SKM-1 treated with dmso at 0.1 percent for 144 hours (cell line): ENCODE measurements at regions not wholly inside any gene's neighbourhood (a gene's known extent, or its start where the extent isn't known, plus 50 kb on each side); places are given as distances from the start of the nearest gene placed in this dataset.
"Not testable (repeated sequence)": the region's sequence is repeated elsewhere in the genome, so short reads cannot be mapped to it uniquely, and the experiment has no call there.

ENCODE experiments used
- DNase-seq: peaks from one replicate; lab custom pipeline; 2025; ENCODE audit not compliant: unreplicated experiment; lab: John Stamatoyannopoulos, UW

DNA sequence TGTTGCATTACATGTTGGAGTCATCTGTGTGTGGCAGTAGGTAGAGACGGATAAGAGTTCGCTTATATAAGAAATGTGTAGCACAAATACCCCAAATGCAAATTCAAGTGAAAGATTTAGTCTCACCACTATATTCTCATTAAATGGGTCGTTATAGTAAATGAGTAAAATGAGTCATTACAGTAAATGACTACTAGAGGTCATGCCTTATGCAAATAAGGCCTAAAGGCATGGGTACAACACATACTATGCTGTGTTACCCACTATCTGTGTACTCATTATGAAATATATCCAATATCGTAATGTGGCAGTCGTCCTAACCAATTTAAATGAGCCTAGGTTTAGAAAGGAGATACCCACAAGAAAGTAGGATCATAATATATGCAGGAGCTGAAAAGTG lies 1603.1 kb downstream of the C4orf33 start:
- DNase-seq: no peak

DNA sequence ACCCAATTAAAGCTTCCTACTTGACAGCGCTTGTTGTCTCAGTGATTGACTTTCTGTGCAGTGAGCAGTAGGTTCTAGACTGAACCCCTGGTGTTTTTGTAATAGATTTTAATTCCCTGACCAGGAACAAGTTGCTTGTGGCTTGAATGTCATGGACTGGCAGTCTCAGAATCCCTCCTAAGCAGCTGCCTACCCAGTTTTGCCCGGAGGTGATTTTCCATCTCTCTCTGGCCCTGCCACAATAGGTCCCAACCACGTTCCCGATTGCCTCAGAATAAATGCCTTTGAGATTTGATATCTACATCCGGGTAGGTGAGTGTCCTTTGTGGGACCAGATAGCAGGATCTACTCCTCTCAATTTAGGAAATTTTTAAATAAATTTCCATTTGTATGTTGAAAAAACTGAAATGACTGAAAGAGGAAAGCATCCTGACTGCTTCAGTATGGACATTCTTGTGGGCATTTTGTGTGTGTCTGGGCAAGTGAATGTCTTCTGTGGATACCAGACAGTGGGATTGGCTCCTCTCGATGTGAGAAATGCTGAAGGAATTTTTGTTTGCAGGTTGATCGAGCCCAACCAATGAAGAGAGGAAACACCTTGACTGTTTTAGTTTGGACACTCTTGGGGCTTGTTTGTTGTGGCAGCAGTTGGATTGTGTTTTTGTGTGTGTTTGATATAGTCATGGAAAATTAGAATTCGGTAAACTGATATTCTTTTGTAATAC lies 1607.4 kb downstream of the C4orf33 start:
- DNase-seq: no peak

DNA sequence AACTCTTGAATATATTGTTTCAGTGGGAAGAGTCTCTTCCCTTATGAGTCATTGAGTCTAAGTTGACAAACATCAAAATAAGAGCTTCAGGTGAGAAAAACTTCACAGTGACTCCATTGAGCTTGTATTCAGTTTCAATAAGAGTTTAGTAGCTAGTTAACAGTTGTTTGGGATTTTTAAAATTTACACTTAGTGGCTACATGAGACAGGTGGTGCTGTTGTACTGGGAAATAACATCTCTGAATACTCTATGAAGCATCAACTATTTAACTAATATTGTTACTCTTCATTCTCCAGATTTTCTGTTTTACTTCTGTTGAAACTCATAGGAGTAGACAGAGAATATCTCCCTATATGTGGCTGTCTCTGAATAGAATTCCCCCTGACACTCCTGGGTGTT lies 1609.1 kb downstream of the C4orf33 start:
- no peak for DNase-seq

DNA sequence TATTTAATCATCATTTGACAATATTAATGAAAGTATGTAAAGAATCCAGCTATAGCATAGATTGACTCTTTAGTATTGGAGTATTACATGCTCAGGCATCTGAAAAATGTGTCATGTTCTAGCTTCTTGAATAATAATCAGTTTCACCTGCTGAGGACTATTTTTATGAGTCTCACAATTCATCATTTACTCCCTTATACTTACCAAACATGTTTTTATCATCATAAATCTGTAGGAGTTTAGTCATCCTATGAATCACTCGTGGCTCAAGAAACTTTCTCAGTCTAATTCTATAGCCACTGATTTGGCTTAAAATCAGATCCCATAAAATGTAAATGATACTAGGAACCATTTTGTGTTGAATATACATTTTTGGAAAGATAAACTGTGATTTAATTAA lies 1616.1 kb downstream of the C4orf33 start:
- DNase-seq: no peak

DNA sequence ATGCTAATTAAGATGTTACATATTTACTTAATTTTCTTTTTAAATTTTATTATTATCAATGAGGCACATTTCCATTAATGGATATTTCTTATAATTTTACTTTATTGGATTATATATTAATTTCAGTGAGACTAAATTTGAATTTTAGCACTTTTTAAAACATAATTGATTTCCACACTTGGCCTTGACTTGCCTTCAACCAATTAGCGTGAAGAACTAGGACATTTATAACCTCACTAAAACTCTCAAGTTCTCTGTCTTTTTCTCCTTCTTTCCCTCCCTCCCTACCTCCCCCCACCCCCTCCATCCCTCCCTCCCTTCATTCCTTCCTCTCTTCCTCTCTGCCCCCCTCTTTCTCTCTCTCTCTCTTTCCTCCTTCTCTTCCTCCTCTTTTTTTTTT lies 1618.1 kb downstream of the C4orf33 start:
- no peak for DNase-seq

DNA sequence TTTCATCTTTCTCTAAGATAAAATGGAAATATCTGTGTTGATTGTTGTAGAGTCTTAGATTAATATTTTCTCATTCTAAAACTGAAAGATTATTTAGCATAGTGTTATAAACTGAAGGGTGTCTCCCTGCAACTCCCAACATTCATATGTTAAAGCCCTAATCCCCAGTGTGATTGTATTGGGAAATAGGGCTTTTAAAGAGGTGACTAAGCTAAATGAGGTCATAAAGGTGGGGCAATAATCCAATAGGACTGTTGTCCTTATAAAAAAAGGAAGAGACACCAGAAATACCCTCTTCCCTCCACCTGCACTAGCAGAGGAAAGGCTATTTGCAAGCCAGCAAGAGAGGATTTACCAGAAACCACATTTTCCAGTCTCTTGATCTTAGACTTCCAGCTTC lies 1626.4 kb downstream of the C4orf33 start:
- no peak for DNase-seq

DNA sequence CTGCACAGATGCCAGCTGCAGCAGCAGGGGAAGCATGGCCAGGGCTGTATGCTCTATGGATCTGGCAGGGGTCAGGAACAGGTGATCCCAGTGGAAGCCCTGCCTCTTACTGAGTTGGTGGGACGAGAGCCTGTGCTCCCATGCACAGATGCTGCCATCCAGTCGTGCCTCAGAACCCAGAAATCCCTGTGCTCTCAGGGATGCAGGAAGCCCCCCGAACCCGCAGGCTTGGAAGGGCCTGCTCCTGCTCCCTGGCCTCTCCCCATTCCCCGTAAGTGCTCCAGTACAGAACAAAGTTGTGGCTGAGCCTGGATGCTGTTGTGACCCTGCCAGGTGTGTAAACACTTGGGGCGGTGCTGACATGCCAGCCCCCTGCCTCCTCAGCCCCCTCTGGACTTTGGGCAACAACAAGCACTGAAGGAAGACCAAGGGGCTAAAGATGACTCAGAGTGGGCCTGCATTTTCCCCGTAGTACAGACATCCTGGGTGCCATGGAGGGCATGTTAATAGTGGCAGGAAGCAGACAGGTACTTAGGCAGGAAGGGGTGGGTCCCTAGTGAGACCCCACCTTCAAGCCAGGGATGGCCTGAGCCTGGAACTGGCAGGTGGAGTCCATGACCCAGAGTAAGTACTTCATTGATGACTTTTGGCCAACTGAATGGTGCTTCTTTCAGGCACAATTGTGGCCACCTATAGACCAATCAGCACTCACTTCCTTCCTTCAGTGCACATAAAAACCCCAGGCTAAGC lies 1640.7 kb downstream of the C4orf33 start:
- DNase-seq: no peak

DNA sequence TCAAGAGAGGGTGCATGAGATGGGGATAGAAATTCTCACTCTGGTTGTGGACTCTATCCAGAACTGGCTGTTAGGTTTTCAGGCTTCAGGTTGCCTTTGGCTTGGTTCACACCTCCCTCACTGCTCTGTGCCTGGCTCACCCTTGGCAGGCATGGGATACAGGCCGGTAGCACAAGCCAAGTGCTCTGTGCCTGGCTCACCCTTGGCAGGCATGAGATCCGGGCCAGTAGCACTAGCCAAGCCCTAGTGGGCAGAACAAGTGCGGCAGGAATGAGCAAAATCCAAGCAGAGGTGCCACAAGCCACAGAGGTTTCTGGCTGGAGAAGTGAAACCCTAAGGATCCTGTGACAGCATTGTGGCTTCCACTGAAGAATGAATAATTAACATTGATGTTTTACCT lies 1642.3 kb downstream of the C4orf33 start:
- no peak for DNase-seq

DNA sequence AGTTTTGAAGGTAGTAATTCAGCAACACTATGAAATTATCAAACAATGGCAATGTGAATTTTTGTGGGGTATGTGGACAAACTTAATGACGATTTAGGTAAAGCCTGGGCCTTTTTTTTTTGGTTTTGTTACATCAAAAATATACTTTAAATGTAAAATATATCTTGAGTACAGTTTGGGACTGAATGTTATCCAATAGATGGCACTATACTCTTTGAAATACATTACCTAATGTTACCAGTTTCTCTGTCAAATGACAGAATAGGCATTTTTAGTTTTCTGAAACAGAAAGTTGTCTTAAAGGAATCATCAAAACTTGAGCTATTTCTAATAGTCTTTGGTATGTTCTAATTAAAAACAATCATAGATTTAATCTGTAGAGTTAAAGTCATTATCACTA lies 1651.9 kb downstream of the C4orf33 start:
- no peak for DNase-seq

DNA sequence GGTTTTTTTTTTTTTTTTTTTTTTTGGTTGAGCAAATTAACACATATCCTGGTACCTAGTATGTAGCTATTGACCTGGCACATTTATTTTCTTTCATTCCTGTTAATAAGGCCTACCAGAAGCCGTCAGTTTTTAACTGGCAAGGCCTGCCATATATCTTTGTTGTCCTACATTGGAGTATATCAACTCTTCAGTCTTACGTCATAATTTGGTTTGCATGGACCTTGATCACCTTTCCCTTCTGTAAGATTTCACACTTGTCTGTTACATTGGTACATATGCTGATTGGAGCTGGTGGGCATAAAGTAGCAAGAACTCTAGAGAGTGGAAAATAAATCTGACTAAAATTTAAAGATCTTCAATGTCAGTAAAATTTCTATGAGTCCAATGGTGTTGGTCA lies 1658.0 kb downstream of the C4orf33 start:
- DNase-seq: no peak

DNA sequence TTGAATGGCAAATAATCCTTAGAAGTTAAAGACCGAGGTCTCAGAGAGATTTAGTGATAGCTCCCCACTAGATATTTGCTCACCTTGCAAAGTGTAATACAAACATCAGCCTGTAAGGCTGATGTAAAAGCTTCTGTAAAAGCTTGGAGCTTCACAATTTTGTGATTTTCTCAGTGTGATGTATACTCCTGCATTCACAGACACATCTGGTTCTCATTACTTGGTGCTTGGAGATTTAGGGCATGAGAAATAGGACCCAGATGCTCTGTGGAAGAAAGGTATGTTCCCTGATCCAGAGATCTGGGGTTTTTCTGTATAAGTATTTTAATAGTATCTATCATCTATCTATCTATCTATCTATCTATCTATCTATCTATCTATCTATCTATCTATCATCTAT lies 1664.3 kb downstream of the C4orf33 start:
- no peak for DNase-seq

DNA sequence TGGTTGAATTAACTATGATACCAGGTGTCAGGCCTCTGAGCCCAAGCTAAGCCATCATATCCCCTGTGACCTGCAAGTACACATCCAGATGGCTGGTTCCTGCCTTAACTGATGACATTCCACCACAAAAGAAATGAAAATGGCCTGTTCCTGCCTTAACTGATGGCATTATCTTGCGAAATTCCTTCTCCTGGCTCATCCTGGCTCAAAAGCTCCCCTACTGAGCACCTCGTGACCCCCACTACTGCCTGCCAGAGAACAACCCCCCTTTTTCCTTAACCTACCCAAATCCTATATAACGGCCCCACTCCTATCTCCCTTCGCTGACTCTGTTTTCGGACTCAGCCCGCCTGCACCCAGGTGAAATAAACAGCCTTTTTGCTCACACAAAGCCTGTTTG lies 1671.4 kb downstream of the C4orf33 start:
- DNase-seq: not testable (repeated sequence)

DNA sequence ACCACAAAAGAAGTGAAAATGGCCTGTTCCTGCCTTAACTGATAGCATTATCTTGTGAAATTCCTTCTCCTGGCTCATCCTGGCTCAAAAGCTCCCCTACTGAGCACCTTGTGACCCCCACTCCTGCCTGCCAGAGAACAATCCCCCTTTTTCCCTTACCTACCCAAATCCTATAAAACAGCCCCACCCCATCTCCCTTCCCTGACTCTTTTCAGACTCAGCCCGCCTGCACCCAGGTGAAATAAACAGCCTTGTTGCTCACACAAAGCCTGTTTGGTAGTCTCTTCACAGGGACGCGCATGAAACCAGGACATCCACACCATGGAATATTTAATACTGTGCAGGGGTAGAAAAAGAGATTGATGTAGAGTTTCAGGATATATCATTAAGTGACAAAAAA lies 1677.0 kb downstream of the C4orf33 start:
- DNase-seq: not testable (repeated sequence)

DNA sequence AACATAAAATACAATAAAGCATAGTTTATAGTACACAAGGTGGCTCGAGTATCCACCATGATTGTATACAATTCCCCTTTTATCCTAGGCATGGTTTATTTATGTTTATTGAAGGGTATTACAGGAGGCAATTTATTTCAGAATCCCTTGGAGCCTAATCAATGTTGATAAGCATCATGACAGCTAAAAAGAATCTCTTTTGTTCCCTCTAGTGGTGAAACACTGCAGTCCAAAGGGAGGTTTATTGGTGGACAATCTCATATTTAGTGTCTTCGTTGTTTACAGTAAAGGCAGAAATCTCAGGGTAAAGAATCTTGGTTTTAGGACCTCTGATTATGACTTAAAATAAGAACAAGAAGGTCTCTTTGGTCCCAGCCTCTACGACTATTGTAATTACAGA lies 1712.5 kb downstream of the C4orf33 start:
- DNase-seq: no peak

DNA sequence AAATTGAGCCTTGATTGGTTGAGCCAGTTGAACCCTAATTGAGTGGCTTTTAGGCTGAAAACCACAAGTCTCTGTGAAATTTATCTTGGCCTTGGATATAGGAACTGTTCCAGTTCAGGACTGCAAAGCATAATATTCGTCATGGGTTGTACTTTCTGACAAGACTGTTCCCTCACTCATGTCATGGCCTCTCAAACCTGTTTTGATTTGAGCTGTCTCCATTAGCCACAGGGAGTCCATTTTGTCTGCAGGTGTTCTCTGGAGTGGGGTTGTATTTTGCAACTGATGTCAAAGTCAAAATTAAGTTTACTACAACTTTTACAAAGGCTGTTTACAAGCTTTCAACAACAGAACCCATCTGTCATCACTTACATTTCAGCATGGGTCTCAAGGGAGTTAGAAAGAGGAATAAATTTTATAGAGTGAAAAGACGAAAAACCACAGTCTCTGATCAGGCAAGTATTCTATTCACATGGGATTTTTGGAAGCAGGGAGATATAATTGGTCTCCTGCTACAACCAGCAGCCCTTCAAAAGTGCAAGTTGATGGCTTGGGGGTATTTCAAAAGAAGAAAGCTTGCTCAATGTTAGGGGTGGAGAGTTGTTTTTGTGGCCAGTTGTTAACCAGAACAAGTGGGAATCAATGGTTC lies 1716.3 kb downstream of the C4orf33 start:
- DNase-seq: no peak

DNA sequence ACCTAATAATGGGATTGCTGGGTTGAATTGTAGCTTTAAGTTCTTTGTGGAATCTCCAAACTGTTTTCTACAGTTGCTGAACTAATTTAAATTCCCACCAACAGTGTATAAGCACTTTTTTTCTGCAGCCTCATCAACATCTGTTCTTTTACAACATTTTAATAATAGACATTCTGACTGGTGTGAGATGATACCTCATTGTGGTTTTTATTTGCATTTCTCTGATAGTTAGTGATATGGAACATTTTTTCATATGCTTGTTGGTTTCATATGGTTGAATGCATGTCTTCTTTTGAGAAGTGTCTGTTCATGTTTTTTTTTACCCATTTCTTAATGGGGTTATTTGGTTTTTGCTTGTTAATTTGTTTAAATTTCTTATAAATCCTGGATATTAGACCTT lies 1718.9 kb downstream of the C4orf33 start:
- DNase-seq: no peak

DNA sequence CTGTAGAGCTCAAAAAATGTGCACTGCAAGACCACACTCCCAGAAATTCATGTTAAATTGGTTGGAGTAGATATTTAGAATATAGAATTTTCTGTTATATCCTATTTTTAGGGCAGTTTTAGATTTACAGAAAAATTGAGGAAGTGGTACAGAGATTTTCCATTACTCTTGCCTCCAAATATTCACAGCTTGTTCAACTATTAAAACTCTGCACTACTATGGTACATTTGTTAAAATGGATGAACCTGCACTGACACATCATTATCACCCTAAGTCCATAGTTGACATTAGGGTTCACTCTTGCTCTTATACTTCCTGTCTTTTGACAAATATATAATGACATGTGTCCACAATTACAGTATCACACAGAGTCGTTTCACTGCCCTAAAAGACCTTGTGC lies 1724.5 kb downstream of the C4orf33 start:
- no peak for DNase-seq

DNA sequence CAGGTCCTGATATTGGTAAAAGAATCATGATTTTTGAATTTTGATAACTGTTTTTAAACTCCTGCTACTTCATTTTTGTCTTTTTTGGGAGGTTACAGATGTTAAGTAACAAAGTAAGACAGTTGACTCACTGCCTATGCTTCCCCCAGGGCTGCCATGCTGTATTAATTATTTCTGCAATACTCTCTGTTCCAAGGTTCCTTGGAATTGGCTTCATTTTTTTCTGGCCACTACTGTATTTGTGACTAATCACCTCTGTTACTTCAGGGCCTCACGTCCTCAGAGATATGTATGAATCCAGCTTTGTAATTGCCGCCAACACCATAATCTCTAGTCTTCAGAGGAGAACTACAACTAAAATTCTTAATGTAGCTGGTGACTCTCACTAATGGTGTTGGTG lies 1729.3 kb downstream of the C4orf33 start:
- no peak for DNase-seq

DNA sequence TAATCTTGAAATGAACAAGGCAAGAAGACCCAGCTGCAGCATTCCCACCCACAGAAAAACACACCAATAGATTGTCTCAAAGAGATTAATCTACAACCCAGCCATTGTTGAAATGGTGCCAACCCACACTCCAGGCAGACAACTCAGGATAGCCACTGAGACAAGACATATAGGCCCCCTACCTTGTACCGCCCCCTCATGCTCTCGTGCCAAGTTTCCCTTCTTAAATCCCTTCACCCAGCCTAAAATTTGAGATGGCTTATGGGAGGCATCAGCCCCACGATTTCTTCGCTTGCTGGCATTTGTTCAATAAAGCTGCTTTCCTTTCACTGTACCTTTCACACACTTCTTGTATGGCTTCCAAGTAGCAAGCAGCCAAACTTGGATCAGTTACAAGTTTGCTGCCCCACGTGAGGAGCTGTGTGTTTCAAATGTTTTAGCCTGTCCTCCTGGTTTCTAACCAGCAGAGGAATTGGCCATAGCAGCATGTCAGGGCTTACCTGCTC lies 1754.1 kb downstream of the C4orf33 start:
- no peak for DNase-seq

DNA sequence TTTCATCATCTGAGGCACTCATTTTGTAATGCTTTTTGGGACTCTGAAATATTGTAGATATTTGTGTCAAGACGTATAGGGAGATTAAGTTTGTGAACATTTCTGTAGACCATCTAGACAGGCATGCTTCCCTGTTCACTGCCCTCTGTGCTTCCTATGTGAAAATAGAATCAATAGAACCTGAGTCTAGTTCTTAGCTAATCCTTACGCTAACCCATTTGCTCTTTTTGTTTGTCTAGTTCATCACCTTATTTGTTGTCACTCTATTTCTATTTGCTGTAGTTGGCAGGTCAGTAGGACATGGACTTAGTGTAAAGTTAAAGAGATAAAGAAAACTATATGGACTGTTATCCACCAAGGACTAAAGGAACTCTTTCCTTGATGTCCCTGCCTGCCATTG lies 1755.2 kb downstream of the C4orf33 start:
- no peak for DNase-seq

DNA sequence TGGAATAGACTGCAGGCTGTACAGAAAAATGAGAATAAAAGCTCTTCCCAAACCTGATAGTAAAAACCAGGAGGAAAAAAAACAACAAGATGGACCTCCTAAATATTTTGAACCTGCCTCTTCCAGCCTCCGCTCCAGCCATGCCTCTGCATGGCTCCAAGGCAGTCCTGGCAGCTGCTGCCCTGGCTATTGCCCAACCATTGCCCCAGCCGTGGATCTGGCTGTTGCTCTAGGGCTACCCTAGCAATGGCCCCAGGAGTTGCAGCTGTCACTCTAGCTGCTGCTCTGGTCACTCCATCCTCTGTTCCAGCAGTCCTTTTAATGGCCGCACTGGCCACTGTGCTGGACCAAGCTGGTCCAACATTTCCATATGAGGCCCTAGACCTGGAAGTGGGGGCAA lies 1756.0 kb downstream of the C4orf33 start:
- no peak for DNase-seq

DNA sequence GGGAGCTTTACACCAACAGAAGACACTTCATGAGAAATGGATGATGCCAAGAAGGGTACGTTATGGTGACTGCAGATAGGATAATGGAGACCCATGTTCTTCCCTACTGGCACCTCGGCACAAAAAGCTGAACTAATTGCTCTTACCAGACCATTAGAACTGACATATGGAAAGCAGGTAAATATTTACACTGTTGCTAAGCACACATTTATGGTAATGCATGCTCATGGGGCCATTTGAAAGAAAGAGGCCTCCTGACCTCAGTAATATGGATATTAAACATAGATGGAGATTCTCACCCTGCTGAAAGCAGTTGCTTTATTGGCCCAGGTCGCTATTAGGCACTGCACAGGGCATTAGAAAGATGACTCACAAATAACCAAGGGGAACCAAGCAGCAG lies 1759.6 kb downstream of the C4orf33 start:
- no peak for DNase-seq
